SK-N-SH (cell line): ENCODE measurements at regions not wholly inside any gene's neighbourhood (a gene's known extent, or its start where the extent isn't known, plus 50 kb on each side); places are given as distances from the start of the nearest gene placed in this dataset.

ENCODE experiments used
- CTCF ChIA-PET: fragments of 300-600, 350-600 bp; formaldehyde crosslinking; extraction: SDS; loops from one replicate; lab custom pipeline; 2021; lab: Yijun Ruan, JAX
- POLR2A ChIA-PET: fragments of 350-600 bp; sonication (Branson Sonifier 250); formaldehyde crosslinking; extraction: SDS; loops from one replicate; lab custom pipeline; 2020; ENCODE audit warnings: antibody characterized with exemption, inconsistent platforms; lab: Yijun Ruan, JAX
- DNase-seq: peaks from one replicate; pipeline ENCODE4 v3.0.0; 2012
- H2AFZ ChIP-seq: fragments of 200-600 bp; sonication (generic); 2 replicates; pipeline ENCODE4 v1.8.1; 2016; ENCODE audit warnings: antibody characterized with exemption, mild to moderate bottlenecking, low read depth
- H3F3A ChIP-seq: fragments of 200-600 bp; sonication (generic); replicated peaks from 2 replicates; pipeline ENCODE3; 2016; ENCODE audit warnings: antibody characterized with exemption, mild to moderate bottlenecking; ENCODE audit not compliant: insufficient read depth
- H3K27ac ChIP-seq, 2 experiments: fragments of 200-500 bp in 1 of 2; fragments of 200-600 bp in 1 of 2; sonication (Bioruptor generic) in 1 of 2; sonication (generic), shearing (Covaris generic) in 1 of 2; 2 replicates each; pipeline versions ENCODE4 v1.5.1 to v1.6.1; 2014 to 2016; ENCODE audit warnings: low read depth in 2 of 2, inconsistent platforms in 1 of 2, low read length in 1 of 2, mild to moderate bottlenecking in 1 of 2, mixed read lengths in 1 of 2
- H3K27me3 ChIP-seq: fragments of 200-600 bp; sonication (generic), shearing (Covaris generic); 2 replicates; pipeline ENCODE4 v1.6.1; 2016; ENCODE audit warnings: mixed run types; ENCODE audit not compliant: insufficient read depth
- H3K36me3 ChIP-seq, 2 experiments: fragments of 200-500 bp in 1 of 2; fragments of 200-600 bp in 1 of 2; sonication (Bioruptor generic) in 1 of 2; sonication (generic) in 1 of 2; replicated peaks in 1 of 2; 2 replicates each; pipeline versions ENCODE3 to v1.5.1; 2014 to 2016; ENCODE audit warnings: low read length in 1 of 2, mild to moderate bottlenecking in 1 of 2; ENCODE audit not compliant: insufficient read depth in 2 of 2, control insufficient read depth in 1 of 2
- H3K4me1 ChIP-seq, 2 experiments: fragments of 200-500 bp in 1 of 2; fragments of 200-600 bp in 1 of 2; sonication (Bioruptor generic) in 1 of 2; sonication (generic), shearing (Covaris generic) in 1 of 2; 2 replicates each; pipeline versions ENCODE4 v1.5.1 to v1.6.1; 2014 to 2016; ENCODE audit warnings: low read depth in 1 of 2, low read length in 1 of 2, mixed run types in 1 of 2; ENCODE audit not compliant: insufficient read depth in 2 of 2, control insufficient read depth in 1 of 2
- H3K4me2 ChIP-seq: fragments of 200-600 bp; sonication (generic), shearing (Covaris generic); 2 replicates; pipeline ENCODE4 v1.6.1; 2017; ENCODE audit warnings: mixed run types
- H3K4me3 ChIP-seq, 2 experiments: fragments of 200-500 bp in 1 of 2; fragments of 200-600 bp in 1 of 2; sonication (Bioruptor generic) in 1 of 2; sonication (generic), shearing (Covaris generic) in 1 of 2; 2 replicates each; pipeline versions ENCODE4 v1.5.1 to v1.8.1; 2014 to 2016; ENCODE audit warnings: low read depth in 2 of 2, inconsistent platforms in 1 of 2, low read length in 1 of 2, mild to moderate bottlenecking in 1 of 2, mixed read lengths in 1 of 2, moderate library complexity in 1 of 2
- H3K79me2 ChIP-seq: fragments of 200-600 bp; sonication (generic); 2 replicates; pipeline ENCODE4 v1.8.1; 2017; ENCODE audit warnings: mild to moderate bottlenecking; ENCODE audit not compliant: insufficient read depth
- H3K9ac ChIP-seq: fragments of 200-600 bp; sonication (generic); 2 replicates; pipeline ENCODE4 v1.6.1; 2017; ENCODE audit warnings: mixed run types
- H3K9me2 ChIP-seq: fragments of 200-600 bp; sonication (generic); 2 replicates; pipeline ENCODE4 v1.6.1; 2017; ENCODE audit warnings: mixed run types
- H3K9me3 ChIP-seq: fragments of 200-600 bp; sonication (generic); 2 replicates; pipeline ENCODE4 v1.6.1; 2017; ENCODE audit warnings: mixed run types, mild to moderate bottlenecking, moderate library complexity
- H4K20me1 ChIP-seq: fragments of 200-600 bp; sonication (generic); 2 replicates; pipeline ENCODE4 v1.6.1; 2017; ENCODE audit warnings: mild to moderate bottlenecking, mixed run types; ENCODE audit not compliant: insufficient read depth
- CHD2 ChIP-seq: fragments of 150-350 bp; IDR thresholded peaks from 2 replicates; pipeline ENCODE4 v1.6.1; 2018; ENCODE audit warnings: low read length; ENCODE audit not compliant: partially characterized antibody
- ELF1 ChIP-seq: IDR thresholded peaks from 2 replicates; pipeline ENCODE4 v1.4.0; 2012
- EP300 ChIP-seq, 2 experiments: IDR thresholded peaks; 2 replicates each; pipeline versions ENCODE4 v1.4.0 to v1.6.1; 2012; ENCODE audit warnings: borderline replicate concordance in 1 of 2, low read depth in 1 of 2, low read length in 1 of 2
- EZH2phosphoT487 ChIP-seq: fragments of 200-600 bp; sonication (generic); IDR thresholded peaks from 2 replicates; pipeline ENCODE4 v1.6.1; 2017; ENCODE audit warnings: low read depth, mixed run types, mild to moderate bottlenecking, antibody characterized with exemption, moderate library complexity, borderline replicate concordance
- FOXJ3 ChIP-seq: sonication (generic); formaldehyde crosslinking; IDR thresholded peaks from 2 replicates; pipeline ENCODE4 v1.5.1; 2020; ENCODE audit warnings: mild to moderate bottlenecking, missing genetic modification reagents
- GABPA ChIP-seq: IDR thresholded peaks from 2 replicates; pipeline ENCODE4 v1.4.0; 2012; ENCODE audit warnings: low read depth, mild to moderate bottlenecking
- GATA2 ChIP-seq: sonication (generic); formaldehyde crosslinking; IDR thresholded peaks from 2 replicates; pipeline ENCODE4 v1.5.0; 2020; ENCODE audit warnings: mild to moderate bottlenecking, missing genetic modification reagents
- JUND ChIP-seq: IDR thresholded peaks from 2 replicates; pipeline ENCODE4 v1.4.0; 2012
- MAX ChIP-seq: IDR thresholded peaks from 2 replicates; pipeline ENCODE4 v1.4.0; 2012; ENCODE audit warnings: low read depth
- NFIC ChIP-seq: IDR thresholded peaks from 2 replicates; pipeline ENCODE4 v1.4.0; 2012; ENCODE audit warnings: borderline replicate concordance
- POLR2AphosphoS5 ChIP-seq: IDR thresholded peaks from 2 replicates; pipeline ENCODE4 v1.6.1; 2012; ENCODE audit warnings: low read depth, low read length
- RAD21 ChIP-seq: IDR thresholded peaks from 2 replicates; pipeline ENCODE4 v1.6.1; 2012; ENCODE audit warnings: mild to moderate bottlenecking, low read length
- RXRA ChIP-seq: IDR thresholded peaks from 2 replicates; pipeline ENCODE4 v1.4.0; 2012; ENCODE audit warnings: low read depth, mild to moderate bottlenecking, borderline replicate concordance
- TAF1 ChIP-seq: IDR thresholded peaks from 2 replicates; pipeline ENCODE4 v1.6.1; 2012; ENCODE audit warnings: low read depth, mild to moderate bottlenecking, low read length, moderate library complexity, borderline replicate concordance
- USF1 ChIP-seq: IDR thresholded peaks from 2 replicates; pipeline ENCODE4 v1.4.0; 2012; ENCODE audit warnings: low read depth, borderline replicate concordance
- ZBTB33 ChIP-seq: IDR thresholded peaks from 2 replicates; pipeline ENCODE4 v1.4.0; 2012; ENCODE audit warnings: low read depth, borderline replicate concordance
- WGBS: methylation state at CpG from one replicate; pipeline ENCODE4 v1.1.6; 2017; ENCODE audit warnings: low lambda C conversion rate; 5-methylcytosine and 5-hydroxymethylcytosine counted together
- TF ChIP-seq, protein P1 (sequence below): fragments of 150-350 bp; IDR thresholded peaks from 2 replicates; pipeline ENCODE4 v1.6.1; 2016; ENCODE audit warnings: mild to moderate bottlenecking, low read depth, low read length

DNA sequence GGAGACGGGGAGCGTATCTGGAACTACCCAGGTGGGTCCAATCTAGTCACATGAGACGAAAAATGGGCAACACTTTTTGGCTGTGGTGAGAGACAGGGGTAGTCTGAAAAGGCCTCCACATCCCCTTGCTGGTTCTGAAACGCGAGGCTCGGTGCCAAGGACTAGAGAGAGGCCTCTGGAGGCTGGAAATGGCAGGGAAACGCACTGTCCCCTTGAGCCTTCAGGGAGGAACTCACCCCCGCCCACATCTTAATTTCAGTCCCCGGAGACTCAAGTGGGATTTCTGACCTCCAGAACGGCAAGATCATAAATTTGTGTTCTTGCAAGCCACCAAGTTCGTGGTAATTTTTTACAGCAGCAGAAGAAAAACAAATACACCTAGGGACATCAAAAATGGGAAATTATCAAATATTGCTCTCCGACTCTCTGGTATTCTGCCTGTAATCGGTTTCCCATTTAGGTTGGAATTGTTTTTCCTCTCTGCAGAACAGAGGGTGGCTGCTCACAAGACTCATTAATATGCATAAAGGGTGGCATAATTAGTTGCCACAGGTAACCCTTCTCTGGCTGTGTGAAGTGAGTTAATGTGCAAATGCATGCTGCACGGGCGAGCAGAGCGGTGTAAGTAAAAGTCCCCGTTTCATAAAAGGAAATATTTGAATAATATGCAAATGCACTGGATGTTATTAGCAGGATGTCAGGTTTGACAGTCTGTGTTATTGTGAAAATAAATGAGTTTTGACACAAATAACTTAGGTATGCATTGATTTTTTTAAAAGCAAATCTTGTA lies 185.7 kb downstream of the ARRDC4 start (continued):
- TF ChIP-seq ZBTB33: no peak
- TF ChIP-seq RXRA: no peak

- Histone ChIP-seq H3K27me3 (no peaks in the 10 kb centered on the region), H3K4me3 (no peak overlapping the region), H3K27ac (no peak overlapping the region), H3K9me3 (no peaks in the 10 kb centered on the region), H3K4me1 (no peaks in the 10 kb centered on the region), H4K20me1 (no peaks in the 10 kb centered on the region), H3K79me2 (no peaks in the 10 kb centered on the region), H3K36me3 (no peaks in the 10 kb centered on the region), H3K9ac (no peak overlapping the region), H3K4me2 (no peak overlapping the region), H3F3A (no peaks in the 10 kb centered on the region), H2AFZ (no peak overlapping the region), H3K9me2 (no peaks in the 10 kb centered on the region)
- TF ChIP-seq, protein P1, sequence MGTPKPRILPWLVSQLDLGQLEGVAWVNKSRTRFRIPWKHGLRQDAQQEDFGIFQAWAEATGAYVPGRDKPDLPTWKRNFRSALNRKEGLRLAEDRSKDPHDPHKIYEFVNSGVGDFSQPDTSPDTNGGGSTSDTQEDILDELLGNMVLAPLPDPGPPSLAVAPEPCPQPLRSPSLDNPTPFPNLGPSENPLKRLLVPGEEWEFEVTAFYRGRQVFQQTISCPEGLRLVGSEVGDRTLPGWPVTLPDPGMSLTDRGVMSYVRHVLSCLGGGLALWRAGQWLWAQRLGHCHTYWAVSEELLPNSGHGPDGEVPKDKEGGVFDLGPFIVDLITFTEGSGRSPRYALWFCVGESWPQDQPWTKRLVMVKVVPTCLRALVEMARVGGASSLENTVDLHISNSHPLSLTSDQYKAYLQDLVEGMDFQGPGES: no peak
- no peak for TF ChIP-seq NFIC
- TF ChIP-seq RXRA: no peak
- TF ChIP-seq GABPA: no peak
- no peak for TF ChIP-seq RAD21
- no peak for TF ChIP-seq JUND
- TF ChIP-seq FOXJ3 (CRISPR knock-in tag): no peak
- no peak for TF ChIP-seq MAX
- TF ChIP-seq POLR2AphosphoS5: no peak
- no peak for TF ChIP-seq USF1
- no peak for TF ChIP-seq TAF1
- no peak for TF ChIP-seq ELF1
- TF ChIP-seq GATA2 (CRISPR knock-in tag): no peak
- no peak for TF ChIP-seq EP300 (IDR thresholded peaks at IDR 0.05; ENCODE audit: borderline replicate concordance in 1 of 2, low read depth in 1 of 2, low read length in 1 of 2)
- no peak for TF ChIP-seq CHD2
- no peak for TF ChIP-seq EZH2phosphoT487
- WGBS: 31% methylated on average over 5 of the region's 5 CpGs
- ChIA-PET POLR2A (no interaction called here), CTCF (interaction anchor here (1.7 kb wide), 1 partner anchor 9 kb away, joined by 4 read pairs; no protein-coding TSS in a partner anchor)
- no peak for DNase-seq
These were observed 186.9 kb downstream of the ARRDC4 start for GRCh38 chr15:98147415-98147814.
